Astrocyte (in vitro differentiated cells and primary cell): ENCODE measurements at regions not wholly inside any gene's neighbourhood (a gene's known extent, or its start where the extent isn't known, plus 50 kb on each side); places are given as distances from the start of the nearest gene placed in this dataset.

ENCODE experiments used
- DNase-seq: peaks from one replicate; pipeline ENCODE4 v3.0.0-alpha.2; 2010; ENCODE audit warnings: low read depth
- FAIRE-seq: peaks from 2 replicates; lab custom pipeline; 2011; peaks lifted over from hg19 to GRCh38; lab: Jason Lieb, UNC
- H2AFZ ChIP-seq: 2 replicates; pipeline ENCODE4 v1.6.0; 2012; ENCODE audit warnings: low read depth, low read length, inconsistent platforms
- H3K27ac ChIP-seq: 2 replicates; pipeline ENCODE4 v1.5.1; 2011; ENCODE audit warnings: low read depth, low read length, inconsistent platforms
- H3K27me3 ChIP-seq: 2 replicates; pipeline ENCODE4 v1.6.0; 2011; ENCODE audit warnings: low read length, inconsistent platforms; ENCODE audit not compliant: insufficient read depth
- H3K36me3 ChIP-seq: 2 replicates; pipeline ENCODE4 v1.5.1; 2011; ENCODE audit warnings: low read length, inconsistent platforms; ENCODE audit not compliant: insufficient read depth
- H3K4me1 ChIP-seq: 2 replicates; pipeline ENCODE4 v1.5.1; 2011; ENCODE audit warnings: low read length, inconsistent platforms; ENCODE audit not compliant: insufficient read depth
- H3K4me2 ChIP-seq: 2 replicates; pipeline ENCODE4 v1.6.0; 2012; ENCODE audit warnings: low read length, inconsistent platforms
- H3K4me3 ChIP-seq: 2 replicates; pipeline ENCODE4 v1.5.1; 2011; ENCODE audit warnings: low read depth, mild to moderate bottlenecking, low read length, inconsistent platforms; ENCODE audit not compliant: insufficient read depth
- H3K79me2 ChIP-seq: 2 replicates; pipeline ENCODE4 v1.6.0; 2012; ENCODE audit warnings: mild to moderate bottlenecking, low read length, inconsistent platforms; ENCODE audit not compliant: insufficient read depth
- H3K9ac ChIP-seq: 2 replicates; pipeline ENCODE4 v1.6.0; 2012; ENCODE audit warnings: mild to moderate bottlenecking, low read length, inconsistent platforms
- H3K9me3 ChIP-seq: 2 replicates; pipeline ENCODE4 v1.5.1; 2012; ENCODE audit warnings: low read depth, mild to moderate bottlenecking, low read length, inconsistent platforms; ENCODE audit not compliant: insufficient read depth
- H4K20me1 ChIP-seq: 2 replicates; pipeline ENCODE4 v1.6.0; 2012; ENCODE audit warnings: low read length, inconsistent platforms; ENCODE audit not compliant: insufficient read depth
- H3K27ac Mint-ChIP-seq: one replicate; pipeline ENCODE4 v1.8.0; 2021; ENCODE audit warnings: mild to moderate bottlenecking, mixed read lengths; ENCODE audit not compliant: unreplicated experiment
- H3K27me3 Mint-ChIP-seq: one replicate; pipeline ENCODE4 v1.8.0; 2021; ENCODE audit warnings: low read depth, mixed read lengths; ENCODE audit not compliant: unreplicated experiment
- H3K36me3 Mint-ChIP-seq: one replicate; pipeline ENCODE4 v1.8.0; 2021; ENCODE audit warnings: low read depth, mixed read lengths; ENCODE audit not compliant: unreplicated experiment
- H3K4me1 Mint-ChIP-seq: one replicate; pipeline ENCODE4 v1.8.0; 2021; ENCODE audit warnings: low read depth, mixed read lengths; ENCODE audit not compliant: unreplicated experiment
- H3K4me3 Mint-ChIP-seq: one replicate; pipeline ENCODE4 v1.8.0; 2021; ENCODE audit warnings: mild to moderate bottlenecking, moderate library complexity, mixed read lengths; ENCODE audit not compliant: unreplicated experiment
- H3K9me3 Mint-ChIP-seq: one replicate; pipeline ENCODE4 v1.8.0; 2021; ENCODE audit warnings: mild to moderate bottlenecking, mixed read lengths; ENCODE audit not compliant: unreplicated experiment
- CTCF ChIP-seq: IDR thresholded peaks from 2 replicates; pipeline ENCODE4 v1.5.1; 2011; ENCODE audit warnings: low read depth, mild to moderate bottlenecking, inconsistent platforms, low read length, moderate library complexity; ENCODE audit not compliant: insufficient read depth
- EZH2 ChIP-seq: IDR thresholded peaks from 2 replicates; pipeline ENCODE4 v1.6.1; 2012; ENCODE audit warnings: mild to moderate bottlenecking, low read length, inconsistent platforms; ENCODE audit not compliant: insufficient read depth

DNA sequence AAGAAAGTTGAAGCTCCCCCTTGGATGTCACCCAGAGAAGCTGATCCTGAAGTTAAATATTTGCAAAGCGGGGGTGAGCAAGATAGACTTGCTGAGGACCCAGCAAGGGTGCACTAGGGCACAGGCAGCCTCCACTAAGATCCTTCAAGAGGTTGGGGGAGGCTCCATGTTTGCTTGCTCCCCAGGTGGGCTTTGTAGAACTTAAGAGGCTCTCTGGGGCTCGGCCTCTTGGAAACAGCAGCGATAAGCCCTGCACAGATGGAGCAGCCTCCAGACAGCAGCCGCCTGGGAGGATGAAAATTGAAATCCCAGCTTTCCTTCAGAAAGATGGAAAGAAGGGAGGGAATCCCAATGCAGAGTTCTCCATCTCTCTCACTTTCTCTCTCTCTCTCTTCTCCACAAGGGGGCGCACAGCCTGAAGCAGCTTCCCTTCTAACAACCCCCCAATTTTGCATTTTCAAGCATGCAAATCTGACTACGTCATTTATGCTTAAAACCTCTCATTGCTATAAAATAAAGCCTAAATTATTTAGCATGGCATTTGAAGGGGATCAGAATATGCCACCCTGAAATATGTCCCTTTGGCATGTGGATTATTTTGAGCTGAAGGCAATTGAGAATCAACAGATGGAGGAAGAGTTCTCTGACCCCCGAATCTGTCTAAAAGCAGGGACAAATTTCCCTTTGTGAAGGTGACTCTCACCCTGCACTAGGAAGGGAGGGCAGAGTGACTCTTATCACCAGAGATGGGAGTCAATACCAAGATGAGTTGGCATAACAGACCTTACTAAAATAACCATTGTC, 185.7 kb upstream of the KLHL29 start:
- Mint-ChIP-seq H3K27ac (no peak overlapping the region), H3K27me3 (peaks cover 3% of the 10 kb centered on the region), H3K4me1 (no peaks in the 10 kb centered on the region), H3K9me3 (peaks cover 3% of the 10 kb centered on the region), H3K4me3 (no peak overlapping the region), H3K36me3 (no peaks in the 10 kb centered on the region)
- H3K79me2 ChIP-seq: no peaks in the 10 kb centered on the region
- DNase-seq (no peak), FAIRE-seq (no peak)
- no peaks in the 10 kb centered on the region for H3K36me3 ChIP-seq
- no peak overlapping the region for H3K4me3 ChIP-seq
- no peaks in the 10 kb centered on the region for H3K27me3 ChIP-seq
- no peak overlapping the region for H3K27ac ChIP-seq
- no peak overlapping the region for H3K4me2 ChIP-seq
- no peak overlapping the region for H3K9ac ChIP-seq
- no peak overlapping the region for H2AFZ ChIP-seq
- no peaks in the 10 kb centered on the region for H3K4me1 ChIP-seq
- H4K20me1 ChIP-seq: no peaks in the 10 kb centered on the region
- H3K9me3 ChIP-seq: peaks cover 6% of the 10 kb centered on the region
- peak; percentile 23 for TF ChIP-seq CTCF
- no peak for TF ChIP-seq EZH2

DNA sequence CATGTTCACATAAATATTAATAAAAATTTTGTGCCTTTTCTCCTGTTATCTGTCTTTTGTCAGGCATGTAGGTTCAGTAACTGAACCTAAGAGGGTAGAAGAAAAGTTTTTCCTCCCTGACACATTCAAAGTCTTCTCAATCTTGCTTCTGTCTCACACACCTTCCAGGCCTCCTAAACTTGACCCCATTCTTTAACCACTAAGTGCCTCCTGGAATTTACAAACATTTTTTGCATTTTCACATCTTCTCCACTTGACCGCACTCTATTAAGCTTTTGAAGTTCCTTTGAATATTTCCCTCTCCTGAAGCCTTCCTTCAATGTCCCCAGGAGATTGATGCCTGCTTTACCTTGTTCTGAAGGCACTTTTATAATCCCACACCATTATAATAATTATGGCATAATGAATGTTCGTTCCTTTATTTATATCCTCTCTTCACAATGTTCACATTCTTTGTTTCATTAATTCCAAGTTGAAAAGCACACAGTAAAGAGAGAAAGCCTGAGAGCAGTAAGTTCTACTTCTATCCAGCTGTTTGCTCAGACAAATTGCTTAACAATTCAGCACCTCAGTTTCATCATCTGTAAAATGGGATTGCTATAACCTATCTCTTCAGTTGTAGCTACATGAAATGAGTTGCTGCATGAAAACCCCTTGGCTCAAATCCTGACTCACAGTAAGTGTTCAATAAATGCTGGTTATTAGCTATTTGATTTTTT, 184.8 kb upstream of the KLHL29 start:
- no peak for FAIRE-seq
- Mint-ChIP-seq H3K4me1 (no peaks in the 10 kb centered on the region), H3K27ac (no peak overlapping the region), H3K9me3 (peaks cover 3% of the 10 kb centered on the region), H3K36me3 (no peaks in the 10 kb centered on the region), H3K27me3 (peaks cover 4% of the 10 kb centered on the region), H3K4me3 (no peak overlapping the region)
- Histone ChIP-seq H3K4me2 (no peak overlapping the region), H3K27ac (no peak overlapping the region), H3K4me3 (no peak overlapping the region), H3K9ac (no peak overlapping the region), H3K27me3 (no peaks in the 10 kb centered on the region), H4K20me1 (no peaks in the 10 kb centered on the region), H3K4me1 (no peaks in the 10 kb centered on the region), H3K36me3 (no peaks in the 10 kb centered on the region), H2AFZ (no peak overlapping the region), H3K9me3 (peaks cover 6% of the 10 kb centered on the region), H3K79me2 (no peaks in the 10 kb centered on the region)
- no peak for DNase-seq
- TF ChIP-seq CTCF: no peak
- no peak for TF ChIP-seq EZH2

DNA sequence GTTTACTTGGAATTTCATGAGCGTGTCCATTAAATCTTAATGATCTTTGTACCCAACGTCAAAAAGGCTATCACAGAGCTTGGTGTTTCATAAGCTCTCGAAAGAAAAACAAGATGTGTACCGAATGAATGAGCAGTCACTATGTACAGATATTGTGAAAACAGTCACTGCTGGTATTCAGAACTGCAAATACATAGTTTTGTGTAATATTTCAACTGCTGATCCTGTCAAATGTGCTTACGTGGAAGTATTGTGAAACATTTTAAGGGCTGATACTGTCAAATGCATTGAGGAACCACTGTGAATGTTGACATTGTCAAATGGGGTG, 184.2 kb upstream of the KLHL29 start:
- Histone ChIP-seq H3K9ac (no peak overlapping the region), H3K9me3 (peaks cover 6% of the 10 kb centered on the region), H4K20me1 (no peaks in the 10 kb centered on the region), H3K4me3 (no peak overlapping the region), H3K79me2 (no peaks in the 10 kb centered on the region), H3K27me3 (no peaks in the 10 kb centered on the region), H3K4me2 (no peak overlapping the region), H3K27ac (no peak overlapping the region), H3K36me3 (no peaks in the 10 kb centered on the region), H2AFZ (no peak overlapping the region), H3K4me1 (no peaks in the 10 kb centered on the region)
- FAIRE-seq (no peak), DNase-seq (no peak)
- Mint-ChIP-seq H3K27ac (no peak overlapping the region), H3K4me3 (no peak overlapping the region), H3K9me3 (peaks cover 3% of the 10 kb centered on the region), H3K36me3 (no peaks in the 10 kb centered on the region), H3K4me1 (no peaks in the 10 kb centered on the region), H3K27me3 (peaks cover 4% of the 10 kb centered on the region)
- TF ChIP-seq CTCF (no peak), EZH2 (no peak)
